Kidney tubule cell (primary cell): ENCODE measurements at regions not wholly inside any gene's neighbourhood (a gene's known extent, or its start where the extent isn't known, plus 50 kb on each side); places are given as distances from the start of the nearest gene placed in this dataset.
A peak's percentile ranks its signal among the peaks of the same experiment; 100 is the strongest.

Source experiments
- DNase-seq: peaks from one replicate; pipeline ENCODE4 v3.0.0-alpha.2; 2018; ENCODE audit warnings: low spot score

DNA sequence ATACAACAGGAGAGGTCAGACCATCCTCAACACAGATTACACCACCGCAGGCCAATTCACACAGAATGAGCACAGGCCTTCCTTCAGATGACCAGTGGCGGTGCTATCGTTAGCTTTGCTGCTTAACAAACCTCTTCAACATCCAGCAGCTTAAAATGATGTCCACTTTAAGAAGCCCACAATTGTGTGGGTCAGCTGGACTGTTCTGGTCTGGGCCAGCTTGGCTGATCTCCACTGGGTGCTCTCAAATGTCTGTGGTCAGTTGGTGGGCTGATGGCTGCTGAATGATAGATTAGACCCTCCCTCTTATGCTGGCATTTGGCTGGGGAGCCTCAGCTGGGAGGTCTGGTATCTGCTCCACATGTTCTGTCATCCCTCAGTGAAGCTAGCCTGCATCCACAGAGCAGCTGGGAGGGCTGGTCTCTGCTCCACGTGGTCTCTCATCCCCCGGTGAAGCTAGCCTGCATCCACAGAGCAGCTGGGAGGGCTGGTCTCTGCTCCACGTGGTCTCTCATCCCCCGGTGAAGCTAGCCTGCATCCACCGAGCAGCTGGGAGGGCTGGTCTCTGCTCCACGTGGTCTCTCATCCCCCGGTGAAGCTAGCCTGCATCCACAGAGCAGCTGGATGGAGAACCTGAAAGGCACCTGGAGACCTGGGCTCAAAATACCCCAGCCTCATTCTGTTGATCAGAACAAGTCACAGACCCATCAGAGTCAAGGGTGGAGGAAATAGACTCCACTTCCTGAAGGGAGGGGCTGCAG is 203.6 kb upstream of the DIO3 start:
- DNase-seq, result no peak

DNA sequence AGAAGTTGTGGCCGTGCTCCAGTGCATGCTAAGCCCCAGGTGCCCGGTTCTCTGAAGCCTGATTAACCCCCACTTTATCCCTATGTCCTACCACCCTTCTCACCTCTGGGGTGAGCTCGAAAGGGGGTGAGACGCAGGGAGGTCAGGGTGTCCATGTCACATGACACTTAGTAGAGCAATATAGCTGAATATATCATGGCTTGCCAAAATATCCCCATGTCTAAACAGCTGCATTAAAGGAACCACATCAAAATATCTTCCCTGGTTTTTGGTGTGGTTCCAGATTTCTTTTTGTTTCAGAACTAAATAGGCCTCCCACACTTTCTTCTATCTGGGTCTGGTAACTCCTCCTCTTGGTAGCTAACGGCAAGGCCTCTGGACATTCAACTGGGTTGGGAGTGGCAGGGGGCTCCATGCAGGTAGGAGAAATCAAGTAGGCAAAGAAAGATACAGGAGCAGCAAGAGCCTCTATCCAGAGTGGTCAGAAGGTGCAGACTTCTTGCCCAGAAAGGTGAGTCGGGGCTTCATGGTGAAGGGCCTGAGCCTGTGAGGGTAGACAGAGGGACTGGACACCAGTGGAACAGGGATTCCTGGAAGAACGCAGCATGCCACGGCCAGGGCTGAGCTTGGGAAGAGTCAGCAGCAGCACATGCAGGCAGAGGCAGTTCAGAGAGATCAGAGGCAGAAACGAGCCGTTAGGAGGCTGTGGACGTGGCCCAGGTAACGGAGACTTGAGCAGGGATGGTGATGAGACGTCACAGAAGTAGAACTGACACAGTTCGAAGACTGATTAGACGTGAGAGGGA is 202.8 kb upstream of the DIO3 start:
- no peak for DNase-seq

DNA sequence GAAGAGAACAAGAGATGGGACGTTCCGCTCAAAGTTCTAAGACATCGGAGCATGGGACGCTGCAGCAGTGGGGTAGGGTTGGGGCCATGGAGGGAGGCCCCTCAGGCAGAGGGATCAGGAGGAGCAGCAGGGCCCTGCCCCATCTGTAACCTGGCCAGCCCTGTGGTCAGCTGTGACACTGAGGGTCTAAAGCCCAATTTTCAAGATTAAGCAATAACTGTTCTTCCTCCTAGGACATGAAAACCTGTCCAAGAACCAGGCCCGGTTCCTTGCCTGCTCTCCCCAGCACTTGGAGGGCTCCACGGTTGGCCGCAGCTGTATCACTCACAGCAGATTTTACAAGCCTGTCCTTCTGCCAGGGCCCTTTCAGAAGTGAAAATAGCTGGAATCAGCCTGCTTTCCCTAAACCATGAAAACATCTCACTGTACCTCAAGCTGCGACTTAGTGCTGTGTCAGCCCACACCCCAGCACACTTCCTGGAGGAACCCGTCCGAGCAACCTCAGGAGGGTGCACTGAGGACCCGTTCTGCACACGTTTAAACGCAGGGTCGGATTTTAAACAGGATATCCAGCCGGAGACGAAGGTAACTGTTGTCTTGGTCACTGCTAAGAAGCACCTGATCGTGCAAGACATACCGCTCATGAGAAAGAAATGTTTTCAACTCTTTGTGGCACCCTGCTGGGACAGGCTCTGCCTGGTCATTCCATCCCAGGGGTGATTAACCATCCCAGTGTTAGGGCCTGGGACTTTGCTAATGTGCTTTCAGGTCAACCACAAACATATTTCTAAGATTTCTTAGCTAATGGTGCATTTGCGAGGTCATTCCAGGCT is 201.9 kb upstream of the DIO3 start:
- DNase-seq, result no peak

GRCh38 chr14:101360054-101360911 is 201.0 kb upstream of the DIO3 start:
- DNase-seq, result no peak

- DNase-seq, result no peak
These were observed 200.3 kb upstream of the DIO3 start for GRCh38 chr14:101361044-101361443.

GRCh38 chr14:101361451-101362433 is 199.6 kb upstream of the DIO3 start:
- DNase-seq, result no peak

DNA sequence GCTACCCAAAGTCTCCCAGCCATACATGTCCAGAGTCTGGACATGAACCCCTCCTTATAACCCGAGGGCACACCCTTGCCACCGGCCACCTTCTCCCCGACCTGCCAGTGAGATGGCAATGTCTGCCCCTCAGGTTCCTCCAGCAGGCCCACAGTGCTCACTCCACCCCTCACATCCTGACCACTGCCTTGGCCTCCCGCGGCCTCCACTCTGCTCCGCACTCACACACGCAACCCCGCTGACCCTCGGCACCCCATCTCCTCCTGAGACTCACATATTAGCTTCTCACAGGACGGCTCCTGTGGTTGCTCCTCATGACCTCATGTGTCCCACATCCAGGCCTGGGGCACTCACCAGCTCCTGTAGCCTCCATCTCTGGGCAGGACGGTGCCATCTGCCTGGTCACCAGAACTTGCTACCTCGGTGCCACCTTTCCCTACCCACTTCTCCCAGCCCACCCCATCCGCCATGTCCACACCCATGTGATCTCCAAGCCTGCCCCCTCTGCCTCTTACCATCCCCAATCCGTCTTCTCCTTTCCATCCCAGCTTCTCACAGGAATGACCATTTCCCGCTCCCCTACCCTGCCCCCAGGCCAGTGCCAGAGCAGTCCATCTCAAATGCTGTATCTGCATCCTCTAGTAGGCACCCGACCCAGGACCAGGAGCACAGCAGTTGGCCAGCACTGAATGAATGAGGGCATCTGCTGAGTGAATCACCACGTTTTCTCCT is 198.6 kb upstream of the DIO3 start:
- DNase-seq, result no peak

DNA sequence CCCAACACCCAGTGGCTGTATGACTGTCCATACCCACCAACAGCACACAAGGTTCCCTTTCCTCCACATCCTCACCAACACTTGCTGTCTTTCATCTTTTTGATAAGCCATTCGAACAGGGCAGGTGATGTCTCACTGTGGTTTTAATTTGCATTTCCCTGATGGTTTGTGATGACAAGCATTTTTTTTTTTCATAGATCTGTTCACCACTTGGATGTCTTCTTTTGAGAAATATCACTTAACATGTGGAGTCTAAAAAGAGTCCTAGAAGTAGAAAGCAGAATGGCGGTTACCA is 198.1 kb upstream of the DIO3 start:
- DNase-seq, result no peak

- DNase-seq, result no peak
These were observed 197.4 kb upstream of the DIO3 start for GRCh38 chr14:101363880-101364391.

DNA sequence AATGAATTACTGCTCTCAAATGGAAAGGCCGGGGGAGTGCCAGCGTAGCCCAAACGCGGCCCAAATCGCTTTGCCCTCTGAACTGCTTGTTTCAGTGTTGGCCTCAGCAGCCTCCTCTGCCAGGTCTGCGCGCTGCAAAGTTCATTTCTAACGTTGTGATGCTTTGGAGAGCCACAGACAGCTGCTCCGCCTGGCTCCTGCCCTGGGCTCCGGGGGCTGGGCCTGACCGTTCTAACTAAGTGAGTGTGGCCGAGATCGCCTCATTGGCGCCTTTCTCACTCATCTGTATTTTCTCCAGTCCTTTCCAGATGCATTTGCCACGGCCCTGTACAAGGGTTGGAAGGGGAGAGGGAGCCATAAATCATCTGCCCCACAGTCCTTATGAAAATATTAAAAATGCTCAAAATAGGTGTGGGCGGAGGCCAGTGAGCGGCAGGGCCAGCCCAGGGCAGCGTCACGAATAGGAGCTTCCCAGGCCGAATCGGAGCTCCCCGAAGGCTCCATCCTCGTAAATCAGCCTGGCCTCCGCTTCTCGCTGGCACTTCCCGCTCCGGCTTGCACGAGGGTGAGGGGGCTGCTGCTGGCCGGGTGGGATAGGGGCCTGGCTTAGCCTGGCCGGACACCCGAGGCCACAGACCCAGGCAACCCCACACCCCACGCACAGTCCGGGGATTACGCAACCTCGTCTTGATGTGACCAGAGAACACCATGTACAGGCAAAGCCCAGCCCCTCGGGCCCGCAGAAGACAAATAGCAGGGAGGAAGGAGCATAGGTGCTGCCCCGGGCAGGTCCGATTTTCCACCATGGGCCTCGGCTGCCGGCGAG is 196.6 kb upstream of the DIO3 start:
- no peak for DNase-seq

- DNase-seq, result peak; percentile 33
These were observed 195.8 kb upstream of the DIO3 start for GRCh38 chr14:101365329-101366158.

- DNase-seq, result no peak
These were observed 193.7 kb upstream of the DIO3 start for GRCh38 chr14:101367421-101368261.

DNA sequence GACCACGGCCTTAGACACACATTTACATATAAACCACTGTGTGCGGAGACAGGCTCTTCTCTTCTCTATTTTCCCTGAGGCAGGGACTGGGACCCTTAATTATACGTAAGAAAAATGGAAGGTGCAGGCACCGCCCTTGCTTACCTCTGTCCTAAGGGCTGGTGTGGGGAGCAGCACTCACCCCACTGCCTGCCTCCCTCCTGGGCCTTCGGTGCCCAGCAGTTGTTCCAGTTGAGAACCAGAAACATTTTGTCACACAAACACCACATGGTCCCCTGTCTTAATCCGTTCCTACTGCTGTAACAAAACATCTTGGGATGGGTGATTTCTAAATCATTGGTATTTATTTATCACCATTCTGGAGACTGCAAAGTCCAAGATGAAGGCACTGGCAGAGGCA is 192.7 kb upstream of the DIO3 start:
- no peak for DNase-seq

- no peak for DNase-seq
These were observed 191.9 kb upstream of the DIO3 start for GRCh38 chr14:101369194-101369915.

DNA sequence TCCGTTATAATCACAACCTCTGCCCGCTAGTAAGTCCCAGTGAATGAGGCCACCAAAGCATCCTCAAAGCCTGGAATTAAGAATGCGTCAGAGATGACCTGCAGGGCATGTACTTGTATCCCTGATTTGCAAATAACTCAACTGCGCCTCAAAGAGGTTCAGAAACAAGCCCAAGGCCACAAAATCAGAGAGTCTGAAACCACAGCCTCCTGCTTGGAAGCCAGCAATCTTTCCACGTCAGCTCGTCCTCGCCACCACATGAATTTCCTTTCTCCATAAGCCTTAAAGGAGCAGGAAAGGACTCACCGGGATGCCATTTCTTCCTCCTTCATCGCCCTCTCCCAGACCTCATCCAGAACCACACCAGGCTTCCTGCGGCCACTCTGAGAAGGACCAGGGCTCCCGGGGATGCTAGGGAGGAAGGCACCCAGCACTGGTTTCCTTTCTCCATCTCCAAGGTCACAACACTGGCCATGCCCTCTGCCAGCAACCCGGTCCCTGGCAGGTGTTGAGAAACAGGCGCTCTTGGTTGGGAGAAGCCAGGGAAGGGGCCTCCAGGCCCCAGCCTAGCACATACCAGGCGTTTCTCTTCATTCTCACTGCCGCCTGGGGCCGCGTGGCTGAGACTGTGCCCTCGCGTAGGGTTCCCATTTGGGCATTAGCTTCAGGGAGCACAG is 191.2 kb upstream of the DIO3 start:
- no peak for DNase-seq
